SK-N-MC (cell line): ENCODE measurements at regions not wholly inside any gene's neighbourhood (a gene's known extent, or its start where the extent isn't known, plus 50 kb on each side); places are given as distances from the start of the nearest gene placed in this dataset.
A peak's percentile ranks its signal among the peaks of the same experiment; 100 is the strongest.

Experiments used
- DNase-seq: peaks from one replicate; pipeline ENCODE4 v3.0.0-alpha.2; 2011; ENCODE audit warnings: low read depth, low spot score
- H3K27ac ChIP-seq: fragments of 200-600 bp; sonication (generic); 2 replicates; pipeline ENCODE4 v1.5.1; 2016; ENCODE audit warnings: mixed run types
- H3K36me3 ChIP-seq: fragments of 200-600 bp; sonication (generic); 2 replicates; pipeline ENCODE4 v1.6.1; 2017; ENCODE audit warnings: antibody characterized with exemption, low read length, mixed read lengths; ENCODE audit not compliant: insufficient read depth
- H3K4me3 ChIP-seq: fragments of 200-600 bp; sonication (generic); 2 replicates; pipeline ENCODE4 v1.5.1; 2016
- H3K9ac ChIP-seq: fragments of 200-600 bp; sonication (generic); 2 replicates; pipeline ENCODE4 v1.8.0; 2017; ENCODE audit warnings: mixed run types, mixed read lengths; ENCODE audit not compliant: insufficient read length
- H3K9me3 ChIP-seq: fragments of 200-600 bp; sonication (generic); 2 replicates; pipeline ENCODE4 v1.6.1; 2017; ENCODE audit warnings: low read depth, mild to moderate bottlenecking, antibody characterized with exemption, low read length, moderate library complexity, mixed read lengths
- EZH2 ChIP-seq: fragments of 200-600 bp; sonication (generic); IDR thresholded peaks from one replicate; pipeline ENCODE4 v1.6.1; 2017; ENCODE audit warnings: antibody characterized with exemption
- FOXP2 ChIP-seq: optimal IDR thresholded peaks from 2 replicates; pipeline ENCODE3; 2011; ENCODE audit warnings: mild to moderate bottlenecking, moderate library complexity; ENCODE audit not compliant: insufficient read depth; ENCODE audit errors: extremely low read length, control extremely low read depth
- POLR2AphosphoS5 ChIP-seq: IDR thresholded peaks from 2 replicates; pipeline ENCODE4 v1.6.1; 2012; ENCODE audit warnings: mild to moderate bottlenecking, low read depth, low read length, borderline replicate concordance

GRCh38 chrX:9330249-9330982 is 134.4 kb upstream of the TBL1X start:
- TF ChIP-seq EZH2 = no peak
- TF ChIP-seq POLR2AphosphoS5 = no peak
- TF ChIP-seq FOXP2 = no peak

GRCh38 chrX:9333873-9334560 is 130.8 kb upstream of the TBL1X start:
- Histone ChIP-seq H3K9ac (no peak overlapping the region), H3K9me3 (no peaks in the 10 kb centered on the region), H3K27ac (no peak overlapping the region), H3K4me3 (no peak overlapping the region), H3K36me3 (no peaks in the 10 kb centered on the region)
- DNase-seq = no peak
- TF ChIP-seq FOXP2 (no peak), EZH2 (no peak), POLR2AphosphoS5 (no peak)

More at GRCh38 chrX:9330249-9330982, 134.4 kb upstream of the TBL1X start:
- Histone ChIP-seq H3K4me3 (no peak overlapping the region), H3K27ac (no peak overlapping the region), H3K36me3 (no peaks in the 10 kb centered on the region), H3K9me3 (no peaks in the 10 kb centered on the region), H3K9ac (no peak overlapping the region)
- DNase-seq = no peak

- DNase-seq = no peak
- H3K9ac ChIP-seq = no peak overlapping the region
- TF ChIP-seq EZH2 = no peak
- TF ChIP-seq POLR2AphosphoS5 = no peak
- TF ChIP-seq FOXP2 = no peak
- no peaks in the 10 kb centered on the region for H3K36me3 ChIP-seq
- no peak overlapping the region for H3K27ac ChIP-seq
- H3K4me3 ChIP-seq = no peak overlapping the region
- H3K9me3 ChIP-seq = no peaks in the 10 kb centered on the region
Observed at GRCh38 chrX:9335251-9335650, 129.6 kb upstream of the TBL1X start.

GRCh38 chrX:9336456-9336855 is 128.4 kb upstream of the TBL1X start:
- no peak for DNase-seq
- Histone ChIP-seq H3K9me3 (no peaks in the 10 kb centered on the region), H3K9ac (no peak overlapping the region), H3K36me3 (no peaks in the 10 kb centered on the region), H3K4me3 (no peak overlapping the region), H3K27ac (no peak overlapping the region)
- TF ChIP-seq FOXP2 = no peak
- no peak for TF ChIP-seq EZH2
- no peak for TF ChIP-seq POLR2AphosphoS5

- Histone ChIP-seq H3K9ac (no peak overlapping the region), H3K36me3 (no peaks in the 10 kb centered on the region), H3K9me3 (no peaks in the 10 kb centered on the region), H3K27ac (no peak overlapping the region), H3K4me3 (no peak overlapping the region)
- no peak for DNase-seq
- TF ChIP-seq FOXP2 (no peak), EZH2 (no peak), POLR2AphosphoS5 (no peak)
Observed at GRCh38 chrX:9337046-9337445, 127.8 kb upstream of the TBL1X start.

- Histone ChIP-seq H3K36me3 (no peaks in the 10 kb centered on the region), H3K4me3 (no peak overlapping the region), H3K9ac (no peak overlapping the region), H3K27ac (no peak overlapping the region), H3K9me3 (no peaks in the 10 kb centered on the region)
- TF ChIP-seq EZH2 (no peak), FOXP2 (no peak), POLR2AphosphoS5 (no peak)
- no peak for DNase-seq
Observed at GRCh38 chrX:9338986-9339385, 125.9 kb upstream of the TBL1X start.

GRCh38 chrX:9339603-9340491 is 125.0 kb upstream of the TBL1X start:
- TF ChIP-seq POLR2AphosphoS5 = no peak
- TF ChIP-seq FOXP2 = no peak
- no peak for TF ChIP-seq EZH2
- Histone ChIP-seq H3K4me3 (no peak overlapping the region), H3K36me3 (no peaks in the 10 kb centered on the region), H3K9me3 (no peaks in the 10 kb centered on the region), H3K27ac (no peak overlapping the region), H3K9ac (no peak overlapping the region)
- DNase-seq = no peak

- no peak for TF ChIP-seq EZH2
- TF ChIP-seq FOXP2 = no peak
- no peak for TF ChIP-seq POLR2AphosphoS5
- no peaks in the 10 kb centered on the region for H3K9me3 ChIP-seq
- H3K27ac ChIP-seq = peak overlapping the region; percentile 96
- H3K9ac ChIP-seq = peak overlapping the region; percentile 60
- no peaks in the 10 kb centered on the region for H3K36me3 ChIP-seq
- DNase-seq = peak; percentile 52
- H3K4me3 ChIP-seq = peak overlapping the region; percentile 72
Observed at GRCh38 chrX:9340598-9341290, 124.1 kb upstream of the TBL1X start.
